ENCODE measurements at regions not wholly inside any gene's neighbourhood (a gene's known extent, or its start where the extent isn't known, plus 50 kb on each side); places are given as distances from the start of the nearest gene placed in this dataset.
"Not testable (repeated sequence)": the region's sequence is repeated elsewhere in the genome, so short reads cannot be mapped to it uniquely, and the experiment has no call there.

- no peak overlapping the region for H4K5ac ChIP-seq (ENCODE audit: low read length)
Observed at GRCh38 chrX:9373789-9374188, 91.1 kb upstream of the TBL1X start.

GRCh38 chrX:9374555-9374954 is 90.3 kb upstream of the TBL1X start:
- Histone ChIP-seq H3K4me3 (ENCODE audit: low read length) (no peak overlapping the region), H2BK5ac (ENCODE audit: low read length) (no peak overlapping the region), H3K18ac (ENCODE audit: low read length) (no peak overlapping the region), H3K4me2 (ENCODE audit: low read length) (no peak overlapping the region), H3K23ac (ENCODE audit: low read length) (no peak overlapping the region), H2BK120ac (ENCODE audit: low read depth, low read length) (no peak overlapping the region), H3K9ac (ENCODE audit: low read length) (no peak overlapping the region), H3K79me2 (ENCODE audit: control insufficient read depth, insufficient read depth, low read length) (no peaks in the 10 kb centered on the region), H3K4ac (ENCODE audit: low read depth, low read length) (no peak overlapping the region), H3K36me3 (ENCODE audit: control insufficient read depth, insufficient read depth, low read length) (no peaks in the 10 kb centered on the region), H2BK15ac (replicated peaks; ENCODE audit: low read depth) (no peak overlapping the region), H3K27ac (ENCODE audit: low read depth, low read length) (no peak overlapping the region), H3K56ac (ENCODE audit: low read length) (no peak overlapping the region), H2AK5ac (ENCODE audit: low read length) (no peak overlapping the region), H4K8ac (ENCODE audit: low read depth, low read length) (no peak overlapping the region), H4K5ac (ENCODE audit: low read length) (no peak overlapping the region), H3K27me3 (ENCODE audit: insufficient read depth, low read length, poor library complexity) (no peaks in the 10 kb centered on the region), H3K79me1 (ENCODE audit: low read length) (no peaks in the 10 kb centered on the region), H3K4me1 (ENCODE audit: control insufficient read depth, low read depth, low read length) (no peaks in the 10 kb centered on the region)
- no CpG with 5 or more reads among the region's 6 CpGs for WGBS (ENCODE audit: extremely low coverage, insufficient coverage, low lambda C conversion rate)
- no peak for DNase-seq

More at GRCh38 chrX:9373789-9374188, 91.1 kb upstream of the TBL1X start:
- Histone ChIP-seq H3K27ac (ENCODE audit: low read depth, low read length) (no peak overlapping the region), H2AK5ac (ENCODE audit: low read length) (no peak overlapping the region), H3K4ac (ENCODE audit: low read depth, low read length) (no peak overlapping the region), H2BK120ac (ENCODE audit: low read depth, low read length) (no peak overlapping the region), H3K79me2 (ENCODE audit: control insufficient read depth, insufficient read depth, low read length) (no peaks in the 10 kb centered on the region), H2BK15ac (replicated peaks; ENCODE audit: low read depth) (no peak overlapping the region), H3K4me1 (ENCODE audit: control insufficient read depth, low read depth, low read length) (no peaks in the 10 kb centered on the region), H3K79me1 (ENCODE audit: low read length) (no peaks in the 10 kb centered on the region), H3K4me3 (ENCODE audit: low read length) (no peak overlapping the region), H2BK5ac (ENCODE audit: low read length) (no peak overlapping the region), H3K4me2 (ENCODE audit: low read length) (no peak overlapping the region), H4K8ac (ENCODE audit: low read depth, low read length) (no peak overlapping the region), H3K27me3 (ENCODE audit: insufficient read depth, low read length, poor library complexity) (no peaks in the 10 kb centered on the region), H3K23ac (ENCODE audit: low read length) (no peak overlapping the region), H3K56ac (ENCODE audit: low read length) (no peak overlapping the region), H3K9ac (ENCODE audit: low read length) (no peak overlapping the region), H3K36me3 (ENCODE audit: control insufficient read depth, insufficient read depth, low read length) (no peaks in the 10 kb centered on the region), H3K18ac (ENCODE audit: low read length) (no peak overlapping the region)
- no CpG with 5 or more reads among the region's 7 CpGs for WGBS (ENCODE audit: extremely low coverage, insufficient coverage, low lambda C conversion rate)
- no peak for DNase-seq

- WGBS (ENCODE audit: extremely low coverage, insufficient coverage, low lambda C conversion rate) = no CpG with 5 or more reads among the region's 4 CpGs
Observed at GRCh38 chrX:9376111-9376510, 88.7 kb upstream of the TBL1X start.

GRCh38 chrX:9377216-9377615 is 87.6 kb upstream of the TBL1X start:
- not testable (repeated sequence) for H3K4me3 ChIP-seq (ENCODE audit: low read length); H3K79me1 ChIP-seq (ENCODE audit: low read length); H2BK120ac ChIP-seq (ENCODE audit: low read depth, low read length); H3K56ac ChIP-seq (ENCODE audit: low read length); H2BK15ac ChIP-seq (replicated peaks; ENCODE audit: low read depth); H3K23ac ChIP-seq (ENCODE audit: low read length); H4K8ac ChIP-seq (ENCODE audit: low read depth, low read length); H3K36me3 ChIP-seq (ENCODE audit: control insufficient read depth, insufficient read depth, low read length); DNase-seq; H3K9ac ChIP-seq (ENCODE audit: low read length); H2AK5ac ChIP-seq (ENCODE audit: low read length); H3K4ac ChIP-seq (ENCODE audit: low read depth, low read length); H3K27ac ChIP-seq (ENCODE audit: low read depth, low read length); H3K4me2 ChIP-seq (ENCODE audit: low read length); H3K18ac ChIP-seq (ENCODE audit: low read length); H3K27me3 ChIP-seq (ENCODE audit: insufficient read depth, low read length, poor library complexity); H2BK5ac ChIP-seq (ENCODE audit: low read length); H3K4me1 ChIP-seq (ENCODE audit: control insufficient read depth, low read depth, low read length); H4K5ac ChIP-seq (ENCODE audit: low read length); H3K79me2 ChIP-seq (ENCODE audit: control insufficient read depth, insufficient read depth, low read length)
- WGBS (ENCODE audit: extremely low coverage, insufficient coverage, low lambda C conversion rate) = no CpG with 5 or more reads among the region's 3 CpGs

More at GRCh38 chrX:9376111-9376510, 88.7 kb upstream of the TBL1X start:
- Histone ChIP-seq H3K23ac (ENCODE audit: low read length) (no peak overlapping the region), H3K4me2 (ENCODE audit: low read length) (no peak overlapping the region), H3K56ac (ENCODE audit: low read length) (no peak overlapping the region), H3K79me1 (ENCODE audit: low read length) (no peaks in the 10 kb centered on the region), H2BK120ac (ENCODE audit: low read depth, low read length) (no peak overlapping the region), H3K4me1 (ENCODE audit: control insufficient read depth, low read depth, low read length) (no peaks in the 10 kb centered on the region), H3K27me3 (ENCODE audit: insufficient read depth, low read length, poor library complexity) (no peaks in the 10 kb centered on the region), H3K9ac (ENCODE audit: low read length) (no peak overlapping the region), H2BK5ac (ENCODE audit: low read length) (no peak overlapping the region), H3K79me2 (ENCODE audit: control insufficient read depth, insufficient read depth, low read length) (no peaks in the 10 kb centered on the region), H3K4ac (ENCODE audit: low read depth, low read length) (no peak overlapping the region), H3K4me3 (ENCODE audit: low read length) (no peak overlapping the region), H4K8ac (ENCODE audit: low read depth, low read length) (no peak overlapping the region), H2BK15ac (replicated peaks; ENCODE audit: low read depth) (no peak overlapping the region), H3K18ac (ENCODE audit: low read length) (no peak overlapping the region), H3K27ac (ENCODE audit: low read depth, low read length) (no peak overlapping the region), H2AK5ac (ENCODE audit: low read length) (no peak overlapping the region), H3K36me3 (ENCODE audit: control insufficient read depth, insufficient read depth, low read length) (no peaks in the 10 kb centered on the region), H4K5ac (ENCODE audit: low read length) (no peak overlapping the region)
- DNase-seq = no peak

GRCh38 chrX:9378980-9379696 is 85.7 kb upstream of the TBL1X start:
- no peaks in the 10 kb centered on the region for H3K36me3 ChIP-seq (ENCODE audit: control insufficient read depth, insufficient read depth, low read length)
- H3K27me3 ChIP-seq (ENCODE audit: insufficient read depth, low read length, poor library complexity) = no peaks in the 10 kb centered on the region
- H4K5ac ChIP-seq (ENCODE audit: low read length) = no peak overlapping the region
- no peaks in the 10 kb centered on the region for H3K79me1 ChIP-seq (ENCODE audit: low read length)
- DNase-seq = no peak
- H2BK5ac ChIP-seq (ENCODE audit: low read length) = no peak overlapping the region
- no CpG with 5 or more reads among the region's 7 CpGs for WGBS (ENCODE audit: extremely low coverage, insufficient coverage, low lambda C conversion rate)
- no peak overlapping the region for H3K4ac ChIP-seq (ENCODE audit: low read depth, low read length)
- H3K18ac ChIP-seq (ENCODE audit: low read length) = no peak overlapping the region
- H3K23ac ChIP-seq (ENCODE audit: low read length) = no peak overlapping the region
- H3K27ac ChIP-seq (ENCODE audit: low read depth, low read length) = no peak overlapping the region
- no peak overlapping the region for H3K4me3 ChIP-seq (ENCODE audit: low read length)
- H3K9ac ChIP-seq (ENCODE audit: low read length) = no peak overlapping the region
- H2BK120ac ChIP-seq (ENCODE audit: low read depth, low read length) = no peak overlapping the region
- no peak overlapping the region for H3K4me2 ChIP-seq (ENCODE audit: low read length)
- no peak overlapping the region for H2BK15ac ChIP-seq (replicated peaks; ENCODE audit: low read depth)
- H4K8ac ChIP-seq (ENCODE audit: low read depth, low read length) = no peak overlapping the region
- no peak overlapping the region for H3K56ac ChIP-seq (ENCODE audit: low read length)
- no peaks in the 10 kb centered on the region for H3K4me1 ChIP-seq (ENCODE audit: control insufficient read depth, low read depth, low read length)
- H3K79me2 ChIP-seq (ENCODE audit: control insufficient read depth, insufficient read depth, low read length) = no peaks in the 10 kb centered on the region
- H2AK5ac ChIP-seq (ENCODE audit: low read length) = no peak overlapping the region

Data from mesendoderm (in vitro differentiated cells).